Suprapubic skin (tissue), 4 donors: ENCODE measurements at regions not wholly inside any gene's neighbourhood (a gene's known extent, or its start where the extent isn't known, plus 50 kb on each side); places are given as distances from the start of the nearest gene placed in this dataset.

Experiments
- DNase-seq, 2 donors: peaks; one replicate each; pipeline ENCODE4 v3.0.0-alpha.2; 2019; ENCODE audit warnings: low spot score in 2 of 2
- H3K27ac ChIP-seq: fragments of 200-600 bp; sonication (generic); one replicate; pipeline ENCODE4 v1.5.1; 2019
- H3K27me3 ChIP-seq: fragments of 200-600 bp; sonication (generic); one replicate; pipeline ENCODE4 v1.5.1; 2019
- H3K36me3 ChIP-seq: fragments of 200-600 bp; sonication (generic); one replicate; pipeline ENCODE4 v1.5.1; 2019
- H3K4me1 ChIP-seq: fragments of 200-600 bp; sonication (generic); one replicate; pipeline ENCODE4 v1.5.1; 2019
- H3K4me3 ChIP-seq: fragments of 200-600 bp; sonication (generic); one replicate; pipeline ENCODE4 v1.5.1; 2019; ENCODE audit warnings: mild to moderate bottlenecking
- H3K9me3 ChIP-seq: fragments of 200-600 bp; sonication (generic); one replicate; pipeline ENCODE4 v1.5.1; 2019
- CTCF ChIP-seq, 2 donors: fragments of 200-600 bp in 1 of 2; fragments of 450-650 bp in 1 of 2; sonication (generic) in 1 of 2; IDR thresholded peaks; one replicate each; pipeline ENCODE4 v1.5.1; 2016 to 2019; ENCODE audit warnings: antibody characterized with exemption in 2 of 2, mild to moderate bottlenecking in 1 of 2, moderate library complexity in 1 of 2
- EP300 ChIP-seq: sonication (generic); formaldehyde crosslinking; IDR thresholded peaks from one replicate; pipeline ENCODE4 v1.6.1; 2017; ENCODE audit warnings: antibody characterized with exemption
- POLR2A ChIP-seq, 2 donors: fragments of 450-650 bp; IDR thresholded peaks; one replicate each; pipeline ENCODE4 v1.6.1; 2017; ENCODE audit warnings: antibody characterized with exemption in 2 of 2, mild to moderate bottlenecking in 2 of 2, moderate library complexity in 2 of 2
- POLR2AphosphoS5 ChIP-seq, 3 donors: sonication (generic); formaldehyde crosslinking; IDR thresholded peaks; one replicate each; pipeline ENCODE4 v1.6.1; 2017; ENCODE audit warnings: antibody characterized with exemption in 3 of 3
- WGBS: methylation state at CpG from one replicate; pipeline ENCODE4 v1.1.5; 2018; 5-methylcytosine and 5-hydroxymethylcytosine counted together

GRCh38 chr2:236512267-236512666 lies 57.4 kb upstream of the ACKR3 start:
- Histone ChIP-seq H3K27me3 (peaks cover 9% of the 10 kb centered on the region), H3K9me3 (no peaks in the 10 kb centered on the region), H3K4me3 (no peak overlapping the region), H3K36me3 (no peaks in the 10 kb centered on the region), H3K27ac (no peak overlapping the region), H3K4me1 (peaks cover 11% of the 10 kb centered on the region)
- TF ChIP-seq POLR2A (IDR thresholded peaks at IDR 0.05) = no peak
- TF ChIP-seq CTCF (IDR thresholded peaks at IDR 0.05) = no peak
- no peak for TF ChIP-seq EP300
- TF ChIP-seq POLR2AphosphoS5 (IDR thresholded peaks at IDR 0.05) = no peak
- DNase-seq = no peak
- 90% methylated on average over 5 of the region's 5 CpGs for WGBS

- DNase-seq = no peak
- TF ChIP-seq POLR2AphosphoS5 (IDR thresholded peaks at IDR 0.05) (no peak), EP300 (no peak), CTCF (IDR thresholded peaks at IDR 0.05) (peak; percentile 34 to 85)
- H3K27me3 ChIP-seq = peaks cover 2% of the 10 kb centered on the region
- peaks cover 7% of the 10 kb centered on the region for H3K4me1 ChIP-seq
- H3K36me3 ChIP-seq = no peaks in the 10 kb centered on the region
- no peaks in the 10 kb centered on the region for H3K9me3 ChIP-seq
- 21% methylated on average over 7 of the region's 7 CpGs for WGBS
- no peak overlapping the region for H3K27ac ChIP-seq
- no peak overlapping the region for H3K4me3 ChIP-seq
These were observed 56.7 kb upstream of the ACKR3 start for GRCh38 chr2:236512902-236513435.

GRCh38 chr2:236513956-236514355 lies 55.7 kb upstream of the ACKR3 start:
- no peaks in the 10 kb centered on the region for H3K9me3 ChIP-seq
- H3K4me3 ChIP-seq = no peak overlapping the region
- no peak for DNase-seq
- WGBS = 95% methylated on average over 8 of the region's 8 CpGs
- H3K4me1 ChIP-seq = peaks cover 7% of the 10 kb centered on the region
- no peaks in the 10 kb centered on the region for H3K27me3 ChIP-seq
- no peaks in the 10 kb centered on the region for H3K36me3 ChIP-seq
- H3K27ac ChIP-seq = no peak overlapping the region
- TF ChIP-seq CTCF (IDR thresholded peaks at IDR 0.05) (no peak), EP300 (no peak), POLR2AphosphoS5 (IDR thresholded peaks at IDR 0.05) (no peak), POLR2A (IDR thresholded peaks at IDR 0.05) (no peak)

GRCh38 chr2:236516708-236517107 lies 52.9 kb upstream of the ACKR3 start:
- no peak overlapping the region for H3K4me3 ChIP-seq
- no peak for DNase-seq
- H3K27ac ChIP-seq = no peak overlapping the region
- peaks cover 7% of the 10 kb centered on the region for H3K4me1 ChIP-seq
- no peaks in the 10 kb centered on the region for H3K36me3 ChIP-seq
- 89% methylated on average over 6 of the region's 6 CpGs for WGBS
- no peak for TF ChIP-seq POLR2A (IDR thresholded peaks at IDR 0.05)
- TF ChIP-seq POLR2AphosphoS5 (IDR thresholded peaks at IDR 0.05) = no peak
- TF ChIP-seq EP300 = no peak
- TF ChIP-seq CTCF (IDR thresholded peaks at IDR 0.05) = no peak
- H3K9me3 ChIP-seq = no peaks in the 10 kb centered on the region
- peaks cover 4% of the 10 kb centered on the region for H3K27me3 ChIP-seq

GRCh38 chr2:236517251-236518031 lies 52.2 kb upstream of the ACKR3 start:
- no peaks in the 10 kb centered on the region for H3K9me3 ChIP-seq
- H3K4me3 ChIP-seq = no peak overlapping the region
- no peaks in the 10 kb centered on the region for H3K36me3 ChIP-seq
- peaks cover 8% of the 10 kb centered on the region for H3K27me3 ChIP-seq
- DNase-seq = no peak
- WGBS = 73% methylated on average over 11 of the region's 11 CpGs
- H3K27ac ChIP-seq = no peak overlapping the region
- peaks cover 7% of the 10 kb centered on the region for H3K4me1 ChIP-seq
- no peak for TF ChIP-seq POLR2AphosphoS5 (IDR thresholded peaks at IDR 0.05)
- no peak for TF ChIP-seq EP300
- TF ChIP-seq POLR2A (IDR thresholded peaks at IDR 0.05) = no peak
- TF ChIP-seq CTCF (IDR thresholded peaks at IDR 0.05) = no peak
